ENCODE measurements at regions not wholly inside any gene's neighbourhood (a gene's known extent, or its start where the extent isn't known, plus 50 kb on each side); places are given as distances from the start of the nearest gene placed in this dataset.
A peak's percentile ranks its signal among the peaks of the same experiment; 100 is the strongest.

DNA sequence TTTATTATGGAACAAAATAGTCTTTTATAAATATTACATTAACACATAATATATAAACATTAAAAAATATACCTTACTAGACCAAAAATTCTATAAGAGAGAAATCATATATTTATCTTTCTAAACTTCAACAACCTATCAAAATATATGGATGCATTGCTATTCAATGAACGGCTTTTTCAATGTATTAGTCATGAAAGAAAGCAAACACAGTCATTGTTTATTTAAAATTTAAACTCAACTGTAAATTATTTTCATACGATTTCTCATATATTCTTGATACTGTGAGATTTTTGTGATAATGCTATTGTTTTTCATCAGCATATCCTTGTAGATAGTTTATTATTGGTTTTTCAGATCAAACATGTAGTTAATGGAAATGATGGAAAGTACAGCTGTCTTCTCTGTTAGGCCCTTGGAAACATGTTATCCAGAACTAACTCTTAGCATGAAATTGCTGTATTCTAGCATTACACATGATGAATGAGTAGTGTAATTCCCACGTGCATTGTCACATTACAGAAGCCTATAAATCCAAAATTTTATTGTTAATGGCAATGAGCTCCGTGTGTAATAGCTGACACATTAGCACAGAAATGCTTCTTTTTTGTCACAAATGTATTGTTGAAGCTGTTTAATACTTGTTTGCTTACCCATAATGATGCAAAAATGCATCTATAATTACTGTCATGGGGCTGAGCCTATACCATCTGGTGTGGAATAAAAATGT is 1639.9 kb downstream of the SLITRK5 start:
- TF ChIP-seq, protein P1, sequence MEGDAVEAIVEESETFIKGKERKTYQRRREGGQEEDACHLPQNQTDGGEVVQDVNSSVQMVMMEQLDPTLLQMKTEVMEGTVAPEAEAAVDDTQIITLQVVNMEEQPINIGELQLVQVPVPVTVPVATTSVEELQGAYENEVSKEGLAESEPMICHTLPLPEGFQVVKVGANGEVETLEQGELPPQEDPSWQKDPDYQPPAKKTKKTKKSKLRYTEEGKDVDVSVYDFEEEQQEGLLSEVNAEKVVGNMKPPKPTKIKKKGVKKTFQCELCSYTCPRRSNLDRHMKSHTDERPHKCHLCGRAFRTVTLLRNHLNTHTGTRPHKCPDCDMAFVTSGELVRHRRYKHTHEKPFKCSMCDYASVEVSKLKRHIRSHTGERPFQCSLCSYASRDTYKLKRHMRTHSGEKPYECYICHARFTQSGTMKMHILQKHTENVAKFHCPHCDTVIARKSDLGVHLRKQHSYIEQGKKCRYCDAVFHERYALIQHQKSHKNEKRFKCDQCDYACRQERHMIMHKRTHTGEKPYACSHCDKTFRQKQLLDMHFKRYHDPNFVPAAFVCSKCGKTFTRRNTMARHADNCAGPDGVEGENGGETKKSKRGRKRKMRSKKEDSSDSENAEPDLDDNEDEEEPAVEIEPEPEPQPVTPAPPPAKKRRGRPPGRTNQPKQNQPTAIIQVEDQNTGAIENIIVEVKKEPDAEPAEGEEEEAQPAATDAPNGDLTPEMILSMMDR (conservative IDR thresholded peaks at IDR 0.05; ENCODE audit: low read depth, low read length) = no peak
- Histone ChIP-seq H2AFZ (ENCODE audit: low read length) (0 out of 2 replicates have a peak overlapping the region, but pooled peaks have one; percentile 38), H3K4me1 (ENCODE audit: insufficient read depth, low read length) (peaks cover 8% of the 10 kb centered on the region; the same call in 1 of the 2 replicates), H3K9me3 (ENCODE audit: low read length) (no peaks in the 10 kb centered on the region), H3K79me2 (ENCODE audit: low read length) (no peaks in the 10 kb centered on the region), H3K4me3 (ENCODE audit: low read length) (no peak overlapping the region), H3K9me2 (replicated peaks; ENCODE audit: low read length) (no peaks in the 10 kb centered on the region), H3K27ac (ENCODE audit: low read length) (peak overlapping the region; percentile 54), H3K4me2 (ENCODE audit: low read length) (peak overlapping the region; percentile 33), H3F3A (ENCODE audit: low read length, unreplicated experiment) (no peaks in the 10 kb centered on the region), H3K36me3 (ENCODE audit: low read depth, low read length) (no peaks in the 10 kb centered on the region), H4K20me1 (ENCODE audit: low read length) (no peaks in the 10 kb centered on the region), H3K27me3 (ENCODE audit: low read length) (no peaks in the 10 kb centered on the region), H3K9ac (ENCODE audit: low read length) (no peak overlapping the region)
- ChIA-PET CTCF (interaction anchor here (0.6 kb wide), 1 partner anchor 1279 kb away, joined by 4 read pairs; no protein-coding TSS in a partner anchor), POLR2A (ENCODE audit: unreplicated experiment) (interaction anchor here (0.7 kb wide), 1 partner anchor 11 kb away, joined by 6 read pairs; no protein-coding TSS in a partner anchor)
- peak; percentile 51 for DNase-seq
- no TSS peak for BruUV-seq (replicated peaks)
- intact Hi-C loops (cut with micrococcal nuclease) = no loop called here
- peak; percentile 67 for ATAC-seq

DNA sequence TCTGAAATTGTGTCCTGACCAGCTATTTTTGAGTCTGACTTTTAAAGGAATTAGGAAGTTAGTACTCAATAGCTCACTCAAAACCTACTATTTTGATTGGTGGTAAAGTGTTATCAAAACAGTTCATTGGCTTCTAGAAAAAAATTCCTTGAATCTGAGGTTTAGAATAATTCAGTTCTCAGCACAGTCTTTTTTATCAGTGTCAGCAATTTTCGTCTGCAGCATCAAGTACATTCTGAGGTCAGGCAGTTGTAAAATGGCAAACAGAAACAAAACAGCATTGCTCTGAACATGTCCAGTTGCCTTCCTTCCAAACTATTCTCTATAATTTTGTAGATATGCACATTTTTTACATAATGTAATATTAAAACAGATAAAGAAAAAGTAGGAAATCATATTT is 1644.1 kb downstream of the SLITRK5 start:
- intact Hi-C loops (cut with micrococcal nuclease) = no loop called here
- TF ChIP-seq EZH2 (IDR thresholded peaks at IDR 0.05; ENCODE audit: low read length, unreplicated experiment) (no peak), EZH2phosphoT487 (IDR thresholded peaks at IDR 0.05; ENCODE audit: borderline replicate concordance, low read length) (no peak)
- TF ChIP-seq, protein P1 (conservative IDR thresholded peaks at IDR 0.05; ENCODE audit: low read depth, low read length) = no peak
- H3K27me3 ChIP-seq (ENCODE audit: low read length) = no peaks in the 10 kb centered on the region
- H3K9me3 ChIP-seq (ENCODE audit: low read length) = no peaks in the 10 kb centered on the region
- H3K4me2 ChIP-seq (ENCODE audit: low read length) = no peak overlapping the region
- H3K27ac ChIP-seq (ENCODE audit: low read length) = no peak overlapping the region
- no peak overlapping the region for H3K4me3 ChIP-seq (ENCODE audit: low read length)
- ChIA-PET CTCF (no interaction called here), POLR2A (ENCODE audit: unreplicated experiment) (no interaction called here)
- H3K9me2 ChIP-seq (replicated peaks; ENCODE audit: low read length) = no peaks in the 10 kb centered on the region
- no peaks in the 10 kb centered on the region for H3K36me3 ChIP-seq (ENCODE audit: low read depth, low read length)
- DNase-seq (no peak), ATAC-seq (no peak)
- H4K20me1 ChIP-seq (ENCODE audit: low read length) = no peaks in the 10 kb centered on the region
- no peak overlapping the region for H3K9ac ChIP-seq (ENCODE audit: low read length)
- H3K4me1 ChIP-seq (ENCODE audit: insufficient read depth, low read length) = peaks cover 8% of the 10 kb centered on the region; the same call in 1 of the 2 replicates
- H3F3A ChIP-seq (ENCODE audit: low read length, unreplicated experiment) = no peaks in the 10 kb centered on the region
- H3K79me2 ChIP-seq (ENCODE audit: low read length) = no peaks in the 10 kb centered on the region
- no peak overlapping the region for H2AFZ ChIP-seq (ENCODE audit: low read length)
- no TSS peak for BruUV-seq (replicated peaks)

DNA sequence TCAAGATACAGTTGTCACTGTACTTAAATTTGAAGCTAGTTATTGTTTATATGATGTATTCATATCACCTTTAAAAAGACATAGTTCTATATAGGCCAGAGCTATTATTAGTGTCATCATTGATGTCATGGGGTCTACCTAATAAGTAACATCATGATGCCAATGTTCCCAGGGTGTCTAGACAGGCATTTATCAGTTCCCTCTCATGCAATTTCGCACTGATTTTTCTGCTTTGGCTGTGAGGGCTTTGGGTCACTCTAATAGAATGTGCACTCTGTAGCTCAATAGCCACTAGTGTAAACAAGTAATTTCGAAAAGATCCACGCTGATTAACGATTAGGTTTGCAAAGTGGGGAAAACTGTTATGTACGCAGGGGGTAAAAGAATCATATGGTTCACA is 1651.3 kb downstream of the SLITRK5 start:
- Histone ChIP-seq H3K27me3 (ENCODE audit: low read length) (no peaks in the 10 kb centered on the region), H3K36me3 (ENCODE audit: low read depth, low read length) (no peaks in the 10 kb centered on the region), H3K4me1 (ENCODE audit: insufficient read depth, low read length) (no peaks in the 10 kb centered on the region), H3K4me2 (ENCODE audit: low read length) (no peak overlapping the region), H3K27ac (ENCODE audit: low read length) (no peak overlapping the region), H4K20me1 (ENCODE audit: low read length) (no peaks in the 10 kb centered on the region), H3K9ac (ENCODE audit: low read length) (no peak overlapping the region), H3K4me3 (ENCODE audit: low read length) (no peak overlapping the region), H3F3A (ENCODE audit: low read length, unreplicated experiment) (no peaks in the 10 kb centered on the region), H3K9me2 (replicated peaks; ENCODE audit: low read length) (no peaks in the 10 kb centered on the region), H2AFZ (ENCODE audit: low read length) (no peak overlapping the region), H3K79me2 (ENCODE audit: low read length) (no peaks in the 10 kb centered on the region), H3K9me3 (ENCODE audit: low read length) (no peaks in the 10 kb centered on the region)
- no TSS peak for BruUV-seq (replicated peaks)
- ChIA-PET CTCF (no interaction called here), POLR2A (ENCODE audit: unreplicated experiment) (no interaction called here)
- no peak for ATAC-seq
- intact Hi-C loops (cut with micrococcal nuclease) = no loop called here
- DNase-seq = no peak
- TF ChIP-seq, protein P1 (conservative IDR thresholded peaks at IDR 0.05; ENCODE audit: low read depth, low read length) = no peak
- TF ChIP-seq EZH2phosphoT487 (IDR thresholded peaks at IDR 0.05; ENCODE audit: borderline replicate concordance, low read length) (no peak), EZH2 (IDR thresholded peaks at IDR 0.05; ENCODE audit: low read length, unreplicated experiment) (no peak)
